ENCODE measurements at regions not wholly inside any gene's neighbourhood (a gene's known extent, or its start where the extent isn't known, plus 50 kb on each side); places are given as distances from the start of the nearest gene placed in this dataset.
"Not testable (repeated sequence)": the region's sequence is repeated elsewhere in the genome, so short reads cannot be mapped to it uniquely, and the experiment has no call there.

GRCh38 chr4:154997866-154998265 lies 210.6 kb upstream of the NPY2R start:
- in situ Hi-C loops (cut with MboI; ENCODE audit: low sequenced_read_pairs); H3K9me3 ChIP-seq; DNase-seq (ENCODE audit: low spot score in 2 of 2); H3K4me3 ChIP-seq; H3K27me3 ChIP-seq (ENCODE audit: low read depth); H3K36me3 ChIP-seq (replicated peaks); H3K4me1 ChIP-seq: not testable (repeated sequence)

GRCh38 chr4:154998284-154998683 lies 210.2 kb upstream of the NPY2R start:
- in situ Hi-C loops (cut with MboI; ENCODE audit: low sequenced_read_pairs) = no loop called here
- Histone ChIP-seq H3K9me3 (no peaks in the 10 kb centered on the region), H3K4me3 (no peak overlapping the region), H3K36me3 (replicated peaks) (no peaks in the 10 kb centered on the region), H3K4me1 (no peaks in the 10 kb centered on the region), H3K27me3 (ENCODE audit: low read depth) (no peaks in the 10 kb centered on the region)
- DNase-seq (ENCODE audit: low spot score in 2 of 2) = no peak

GRCh38 chr4:154998773-154999172 lies 209.7 kb upstream of the NPY2R start:
- H3K36me3 ChIP-seq (replicated peaks) = no peaks in the 10 kb centered on the region
- in situ Hi-C loops (cut with MboI; ENCODE audit: low sequenced_read_pairs) = no loop called here
- no peak for DNase-seq (ENCODE audit: low spot score in 2 of 2)
- H3K9me3 ChIP-seq = no peaks in the 10 kb centered on the region
- H3K27me3 ChIP-seq (ENCODE audit: low read depth) = no peaks in the 10 kb centered on the region
- H3K4me1 ChIP-seq = no peaks in the 10 kb centered on the region
- H3K4me3 ChIP-seq = no peak overlapping the region

GRCh38 chr4:154999950-155000578 lies 208.4 kb upstream of the NPY2R start:
- in situ Hi-C loops (cut with MboI; ENCODE audit: low sequenced_read_pairs) = no loop called here
- no peaks in the 10 kb centered on the region for H3K27me3 ChIP-seq (ENCODE audit: low read depth)
- no peak for DNase-seq (ENCODE audit: low spot score in 2 of 2)
- no peak overlapping the region for H3K4me3 ChIP-seq
- H3K9me3 ChIP-seq = no peaks in the 10 kb centered on the region
- H3K36me3 ChIP-seq (replicated peaks) = no peaks in the 10 kb centered on the region
- H3K4me1 ChIP-seq = no peaks in the 10 kb centered on the region

GRCh38 chr4:155001251-155001650 lies 207.2 kb upstream of the NPY2R start:
- Histone ChIP-seq H3K36me3 (replicated peaks) (no peaks in the 10 kb centered on the region), H3K4me1 (no peaks in the 10 kb centered on the region), H3K9me3 (no peaks in the 10 kb centered on the region), H3K27me3 (ENCODE audit: low read depth) (no peaks in the 10 kb centered on the region), H3K4me3 (no peak overlapping the region)
- in situ Hi-C loops (cut with MboI; ENCODE audit: low sequenced_read_pairs) = no loop called here
- DNase-seq (ENCODE audit: low spot score in 2 of 2) = no peak

GRCh38 chr4:155005395-155006090 lies 202.9 kb upstream of the NPY2R start:
- no peak overlapping the region for H3K4me3 ChIP-seq
- H3K4me1 ChIP-seq = no peaks in the 10 kb centered on the region
- no peaks in the 10 kb centered on the region for H3K9me3 ChIP-seq
- H3K27me3 ChIP-seq (ENCODE audit: low read depth) = no peaks in the 10 kb centered on the region
- in situ Hi-C loops (cut with MboI; ENCODE audit: low sequenced_read_pairs) = no loop called here
- DNase-seq (ENCODE audit: low spot score in 2 of 2) = no peak
- H3K36me3 ChIP-seq (replicated peaks) = no peaks in the 10 kb centered on the region

- Histone ChIP-seq H3K4me3 (no peak overlapping the region), H3K9me3 (no peaks in the 10 kb centered on the region), H3K36me3 (replicated peaks) (no peaks in the 10 kb centered on the region), H3K27me3 (ENCODE audit: low read depth) (no peaks in the 10 kb centered on the region), H3K4me1 (no peaks in the 10 kb centered on the region)
- in situ Hi-C loops (cut with MboI; ENCODE audit: low sequenced_read_pairs) = no loop called here
- no peak for DNase-seq (ENCODE audit: low spot score in 2 of 2)
Measured at GRCh38 chr4:155007660-155008176, 200.7 kb upstream of the NPY2R start.

GRCh38 chr4:155008389-155008788 lies 200.0 kb upstream of the NPY2R start:
- DNase-seq (ENCODE audit: low spot score in 2 of 2) = no peak
- no peaks in the 10 kb centered on the region for H3K9me3 ChIP-seq
- no peaks in the 10 kb centered on the region for H3K36me3 ChIP-seq (replicated peaks)
- H3K4me1 ChIP-seq = no peaks in the 10 kb centered on the region
- no peak overlapping the region for H3K4me3 ChIP-seq
- no peaks in the 10 kb centered on the region for H3K27me3 ChIP-seq (ENCODE audit: low read depth)
- in situ Hi-C loops (cut with MboI; ENCODE audit: low sequenced_read_pairs) = no loop called here

- Histone ChIP-seq H3K36me3 (replicated peaks) (no peaks in the 10 kb centered on the region), H3K4me3 (no peak overlapping the region), H3K27me3 (ENCODE audit: low read depth) (no peaks in the 10 kb centered on the region), H3K9me3 (no peaks in the 10 kb centered on the region), H3K4me1 (no peaks in the 10 kb centered on the region)
- no peak for DNase-seq (ENCODE audit: low spot score in 2 of 2)
- in situ Hi-C loops (cut with MboI; ENCODE audit: low sequenced_read_pairs) = no loop called here
Measured at GRCh38 chr4:155009288-155009687, 199.1 kb upstream of the NPY2R start.

- in situ Hi-C loops (cut with MboI; ENCODE audit: low sequenced_read_pairs) = no loop called here
- no peaks in the 10 kb centered on the region for H3K4me1 ChIP-seq
- DNase-seq (ENCODE audit: low spot score in 2 of 2) = no peak
- no peaks in the 10 kb centered on the region for H3K36me3 ChIP-seq (replicated peaks)
- no peak overlapping the region for H3K4me3 ChIP-seq
- no peaks in the 10 kb centered on the region for H3K9me3 ChIP-seq
- no peaks in the 10 kb centered on the region for H3K27me3 ChIP-seq (ENCODE audit: low read depth)
Measured at GRCh38 chr4:155010376-155010775, 198.1 kb upstream of the NPY2R start.

GRCh38 chr4:155011163-155011780 lies 197.2 kb upstream of the NPY2R start:
- Histone ChIP-seq H3K4me3 (no peak overlapping the region), H3K36me3 (replicated peaks) (no peaks in the 10 kb centered on the region), H3K27me3 (ENCODE audit: low read depth) (no peaks in the 10 kb centered on the region), H3K9me3 (no peaks in the 10 kb centered on the region), H3K4me1 (no peaks in the 10 kb centered on the region)
- in situ Hi-C loops (cut with MboI; ENCODE audit: low sequenced_read_pairs) = no loop called here
- DNase-seq (ENCODE audit: low spot score in 2 of 2) = no peak

GRCh38 chr4:155012469-155012868 lies 196.0 kb upstream of the NPY2R start:
- H3K4me3 ChIP-seq = no peak overlapping the region
- in situ Hi-C loops (cut with MboI; ENCODE audit: low sequenced_read_pairs) = no loop called here
- DNase-seq (ENCODE audit: low spot score in 2 of 2) = no peak
- no peaks in the 10 kb centered on the region for H3K9me3 ChIP-seq
- no peaks in the 10 kb centered on the region for H3K36me3 ChIP-seq (replicated peaks)
- no peaks in the 10 kb centered on the region for H3K27me3 ChIP-seq (ENCODE audit: low read depth)
- no peaks in the 10 kb centered on the region for H3K4me1 ChIP-seq

- Histone ChIP-seq H3K9me3 (no peaks in the 10 kb centered on the region), H3K4me1 (no peaks in the 10 kb centered on the region), H3K36me3 (replicated peaks) (no peaks in the 10 kb centered on the region), H3K4me3 (no peak overlapping the region), H3K27me3 (ENCODE audit: low read depth) (no peaks in the 10 kb centered on the region)
- DNase-seq (ENCODE audit: low spot score in 2 of 2) = no peak
- in situ Hi-C loops (cut with MboI; ENCODE audit: low sequenced_read_pairs) = no loop called here
Measured at GRCh38 chr4:155017426-155017825, 191.0 kb upstream of the NPY2R start.

- peak; percentile 57 to 76 for DNase-seq (ENCODE audit: low spot score in 2 of 2)
- H3K9me3 ChIP-seq = 0 out of 2 replicates have a peak, but pooled peaks cover 2% of the 10 kb centered on the region
- in situ Hi-C loops (cut with MboI; ENCODE audit: low sequenced_read_pairs) = no loop called here
- no peaks in the 10 kb centered on the region for H3K4me1 ChIP-seq
- no peaks in the 10 kb centered on the region for H3K36me3 ChIP-seq (replicated peaks)
- H3K27me3 ChIP-seq (ENCODE audit: low read depth) = 0 out of 2 replicates have a peak, but pooled peaks cover 4% of the 10 kb centered on the region
- H3K4me3 ChIP-seq = no peak overlapping the region
Measured at GRCh38 chr4:155025762-155026457, 182.5 kb upstream of the NPY2R start.

Measured in HAP-1 (cell line).